ENCODE measurements at regions not wholly inside any gene's neighbourhood (a gene's known extent, or its start where the extent isn't known, plus 50 kb on each side); places are given as distances from the start of the nearest gene placed in this dataset.

GRCh38 chr10:128694851-128695725 lies 568.9 kb upstream of the MKI67 start:
- intact Hi-C loops (cut with micrococcal nuclease), result no loop called here
- no peak for DNase-seq
- ATAC-seq, result no peak

- ATAC-seq (no peak), DNase-seq (no peak)
- intact Hi-C loops (cut with micrococcal nuclease), result no loop called here
Measured at GRCh38 chr10:128695931-128696330, 569.7 kb upstream of the MKI67 start.

GRCh38 chr10:128697437-128697836 lies 571.2 kb upstream of the MKI67 start:
- ATAC-seq, result no peak
- DNase-seq, result no peak
- intact Hi-C loops (cut with micrococcal nuclease), result no loop called here

- no peak for DNase-seq
- no peak for ATAC-seq
- intact Hi-C loops (cut with micrococcal nuclease), result no loop called here
Measured at GRCh38 chr10:128701381-128701780, 575.2 kb upstream of the MKI67 start.

- intact Hi-C loops (cut with micrococcal nuclease), result no loop called here
- ATAC-seq, result no peak
- DNase-seq, result no peak
Measured at GRCh38 chr10:128701837-128702236, 575.6 kb upstream of the MKI67 start.

- intact Hi-C loops (cut with micrococcal nuclease), result no loop called here
- ATAC-seq, result no peak
- DNase-seq, result no peak
Measured at GRCh38 chr10:128704716-128705115, 578.5 kb upstream of the MKI67 start.

GRCh38 chr10:128708182-128708581 lies 582.0 kb upstream of the MKI67 start:
- ATAC-seq, result no peak

GRCh38 chr10:128709686-128710085 lies 583.5 kb upstream of the MKI67 start:
- intact Hi-C loops (cut with micrococcal nuclease), result no loop called here
- ATAC-seq, result no peak
- DNase-seq, result no peak

More at GRCh38 chr10:128708182-128708581, 582.0 kb upstream of the MKI67 start:
- no peak for DNase-seq
- intact Hi-C loops (cut with micrococcal nuclease), result no loop called here

GRCh38 chr10:128710098-128710797 lies 584.0 kb upstream of the MKI67 start:
- ATAC-seq (no peak), DNase-seq (no peak)
- intact Hi-C loops (cut with micrococcal nuclease), result no loop called here

- intact Hi-C loops (cut with micrococcal nuclease), result no loop called here
- DNase-seq (no peak), ATAC-seq (no peak)
Measured at GRCh38 chr10:128710798-128711183, 584.6 kb upstream of the MKI67 start.

- intact Hi-C loops (cut with micrococcal nuclease), result no loop called here
- DNase-seq (no peak), ATAC-seq (no peak)
Measured at GRCh38 chr10:128711806-128712205, 585.6 kb upstream of the MKI67 start.

GRCh38 chr10:128712661-128713400 lies 586.6 kb upstream of the MKI67 start:
- intact Hi-C loops (cut with micrococcal nuclease), result no loop called here
- no peak for ATAC-seq
- DNase-seq, result no peak

GRCh38 chr10:128713471-128713870 lies 587.2 kb upstream of the MKI67 start:
- DNase-seq, result no peak
- intact Hi-C loops (cut with micrococcal nuclease), result no loop called here

GRCh38 chr10:128713874-128714570 lies 587.8 kb upstream of the MKI67 start:
- intact Hi-C loops (cut with micrococcal nuclease), result no loop called here
- DNase-seq (no peak), ATAC-seq (no peak)

More at GRCh38 chr10:128713471-128713870, 587.2 kb upstream of the MKI67 start:
- no peak for ATAC-seq

- DNase-seq (no peak), ATAC-seq (no peak)
- intact Hi-C loops (cut with micrococcal nuclease), result no loop called here
Measured at GRCh38 chr10:128714644-128715415, 588.6 kb upstream of the MKI67 start.

- ATAC-seq, result no peak
- intact Hi-C loops (cut with micrococcal nuclease), result no loop called here
- no peak for DNase-seq
Measured at GRCh38 chr10:128716181-128716580, 590.0 kb upstream of the MKI67 start.

GRCh38 chr10:128721963-128722445 lies 595.8 kb upstream of the MKI67 start:
- DNase-seq (no peak), ATAC-seq (no peak)
- intact Hi-C loops (cut with micrococcal nuclease), result no loop called here

- ATAC-seq (no peak), DNase-seq (no peak)
- intact Hi-C loops (cut with micrococcal nuclease), result no loop called here
Measured at GRCh38 chr10:128722947-128723346, 596.7 kb upstream of the MKI67 start.
